ENCODE measurements at regions not wholly inside any gene's neighbourhood (a gene's known extent, or its start where the extent isn't known, plus 50 kb on each side); places are given as distances from the start of the nearest gene placed in this dataset.

DNA sequence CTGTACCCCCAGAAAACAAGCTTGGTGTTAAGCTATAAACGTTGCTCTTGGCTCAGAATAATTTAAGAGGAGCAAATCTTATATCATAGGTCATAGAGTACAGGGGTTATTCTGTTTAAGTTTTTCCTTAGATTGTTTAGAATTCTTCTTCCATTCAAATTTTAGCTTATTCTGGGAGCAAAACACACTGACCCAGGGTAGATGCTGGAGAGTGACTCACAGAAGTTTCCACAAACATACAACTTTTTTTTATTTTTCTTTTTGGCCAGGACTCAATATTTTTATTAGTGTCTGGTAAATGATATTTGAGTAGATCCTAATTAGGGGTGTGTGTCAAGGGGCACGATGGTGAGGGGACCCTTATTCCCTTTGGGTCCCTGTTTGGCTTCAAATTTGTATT is 71.5 kb upstream of the PSME4 start:
- Histone ChIP-seq H3K9me3 (ENCODE audit: control insufficient read depth in 1 of 2, insufficient read depth in 1 of 2, low read depth in 1 of 2, low read length in 2 of 2) (no peaks in the 10 kb centered on the region), H4K20me1 (ENCODE audit: insufficient read depth) (no peaks in the 10 kb centered on the region), H3K4me2 (ENCODE audit: low read length) (no peak overlapping the region), H3K4me3 (replicated peaks in 1 of 2; ENCODE audit: low read depth in 1 of 2, low read length in 2 of 2) (no peak overlapping the region), H3K27ac (ENCODE audit: low read depth, low read length) (no peak overlapping the region), H2AFZ (ENCODE audit: low read depth, low read length, poor library complexity, severe bottlenecking) (no peak overlapping the region), H3K9me2 (ENCODE audit: insufficient read depth) (no peaks in the 10 kb centered on the region), H3K27me3 (ENCODE audit: insufficient read depth, low read length) (no peaks in the 10 kb centered on the region), H3K9ac (ENCODE audit: low read length) (no peak overlapping the region), H3K4me1 (ENCODE audit: control insufficient read depth in 1 of 2, insufficient read depth in 2 of 2, low read length in 2 of 2) (peaks cover 13 to 28% of the 10 kb centered on the region in 2 experiments), H3K79me2 (ENCODE audit: insufficient read depth, low read length) (no peaks in the 10 kb centered on the region), H3K36me3 (ENCODE audit: control insufficient read depth in 1 of 2, insufficient read depth in 2 of 2, low read length in 2 of 2) (no peaks in the 10 kb centered on the region)
- intact Hi-C loops (cut with micrococcal nuclease): no loop called here
- ATAC-seq: no peak
- no TSS peak for BruUV-seq (replicated peaks)
- CTCF ChIA-PET: interaction anchor here (1.0 kb wide), 1 partner anchor 10 kb away, joined by 4 read pairs; no protein-coding TSS in a partner anchor
- RAD21 ChIA-PET (ENCODE audit: low non-redundant PET in 1 of 2, low total read pairs in 2 of 2, uncharacterized antibody in 2 of 2, unreplicated experiment in 2 of 2): no interaction called here
- TF ChIP-seq SIN3A (IDR thresholded peaks at IDR 0.05; ENCODE audit: low read depth) (no peak), CBX3 (IDR thresholded peaks at IDR 0.05; ENCODE audit: low read depth) (no peak), TCF7L2 (IDR thresholded peaks at IDR 0.05; ENCODE audit: borderline replicate concordance, extremely low read depth, insufficient read depth, insufficient read length) (no peak), CTCF (IDR thresholded peaks at IDR 0.05 in 2 of 3, conservative IDR thresholded peaks at IDR 0.05 in 1 of 3; ENCODE audit: borderline replicate concordance in 1 of 3, insufficient read depth in 1 of 3, low read depth in 2 of 3, low read length in 2 of 3) (no peak), ZNF274 (IDR thresholded peaks at IDR 0.05; ENCODE audit: low read depth, low read length) (no peak), SP1 (IDR thresholded peaks at IDR 0.05; ENCODE audit: low read depth) (no peak), SRF (IDR thresholded peaks at IDR 0.05; ENCODE audit: low read depth) (no peak), JUND (IDR thresholded peaks at IDR 0.05) (no peak)
- TF ChIP-seq, protein P1, sequence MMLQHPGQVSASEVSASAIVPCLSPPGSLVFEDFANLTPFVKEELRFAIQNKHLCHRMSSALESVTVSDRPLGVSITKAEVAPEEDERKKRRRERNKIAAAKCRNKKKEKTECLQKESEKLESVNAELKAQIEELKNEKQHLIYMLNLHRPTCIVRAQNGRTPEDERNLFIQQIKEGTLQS (IDR thresholded peaks at IDR 0.05): no peak
- TF ChIP-seq, protein P2, sequence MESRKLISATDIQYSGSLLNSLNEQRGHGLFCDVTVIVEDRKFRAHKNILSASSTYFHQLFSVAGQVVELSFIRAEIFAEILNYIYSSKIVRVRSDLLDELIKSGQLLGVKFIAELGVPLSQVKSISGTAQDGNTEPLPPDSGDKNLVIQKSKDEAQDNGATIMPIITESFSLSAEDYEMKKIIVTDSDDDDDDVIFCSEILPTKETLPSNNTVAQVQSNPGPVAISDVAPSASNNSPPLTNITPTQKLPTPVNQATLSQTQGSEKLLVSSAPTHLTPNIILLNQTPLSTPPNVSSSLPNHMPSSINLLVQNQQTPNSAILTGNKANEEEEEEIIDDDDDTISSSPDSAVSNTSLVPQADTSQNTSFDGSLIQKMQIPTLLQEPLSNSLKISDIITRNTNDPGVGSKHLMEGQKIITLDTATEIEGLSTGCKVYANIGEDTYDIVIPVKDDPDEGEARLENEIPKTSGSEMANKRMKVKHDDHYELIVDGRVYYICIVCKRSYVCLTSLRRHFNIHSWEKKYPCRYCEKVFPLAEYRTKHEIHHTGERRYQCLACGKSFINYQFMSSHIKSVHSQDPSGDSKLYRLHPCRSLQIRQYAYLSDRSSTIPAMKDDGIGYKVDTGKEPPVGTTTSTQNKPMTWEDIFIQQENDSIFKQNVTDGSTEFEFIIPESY (IDR thresholded peaks at IDR 0.05; ENCODE audit: extremely low read depth, insufficient replicate concordance, low read length): no peak
- no peak for DNase-seq (ENCODE audit: low read depth, low spot score)
- POLR2A ChIA-PET: no interaction called here
